Natural killer cell (primary cell): ENCODE measurements at regions not wholly inside any gene's neighbourhood (a gene's known extent, or its start where the extent isn't known, plus 50 kb on each side); places are given as distances from the start of the nearest gene placed in this dataset.

Experiments
- ATAC-seq, 3 donors: fragments of 150-1000 bp in 2 of 3; fragments of 200-7000 bp in 1 of 3; cut with Tn5 transposase; 1 replicate in 1 of 3; 2 replicates in 2 of 3; pipeline ENCODE4 v1.10.0; 2021; ENCODE audit warnings: mild to moderate bottlenecking in 2 of 3, moderate library complexity in 2 of 3
- DNase-seq, 2 donors: peaks; one replicate each; pipeline versions ENCODE4 v3.0.0 to v3.0.0-alpha.2; 2013 to 2021; ENCODE audit warnings: mixed read lengths in 1 of 2
- H3K27ac ChIP-seq: one replicate; pipeline ENCODE4 v1.5.1; 2013; ENCODE audit warnings: mild to moderate bottlenecking, low read length
- H3K27me3 ChIP-seq: one replicate; pipeline ENCODE4 v1.6.1; 2013; ENCODE audit warnings: low read length; ENCODE audit not compliant: control insufficient read depth, insufficient read depth
- H3K36me3 ChIP-seq: one replicate; pipeline ENCODE4 v1.6.1; 2013; ENCODE audit warnings: low read length; ENCODE audit not compliant: control insufficient read depth, insufficient read depth
- H3K4me1 ChIP-seq: one replicate; pipeline ENCODE4 v1.6.1; 2013; ENCODE audit warnings: low read length; ENCODE audit not compliant: control insufficient read depth, insufficient read depth
- H3K4me3 ChIP-seq: one replicate; pipeline ENCODE4 v1.5.1; 2013; ENCODE audit warnings: low read length
- H3K9me3 ChIP-seq: one replicate; pipeline ENCODE4 v1.6.1; 2013; ENCODE audit warnings: low read length; ENCODE audit not compliant: control insufficient read depth, insufficient read depth
- H3K27ac Mint-ChIP-seq, 2 donors: one replicate each; pipeline ENCODE4 v1.8.0; 2022; ENCODE audit warnings: mild to moderate bottlenecking in 2 of 2, mixed read lengths in 2 of 2, moderate library complexity in 1 of 2
- H3K27me3 Mint-ChIP-seq, 2 donors: one replicate each; pipeline ENCODE4 v1.8.0; 2022; ENCODE audit warnings: low read depth in 2 of 2, mixed read lengths in 2 of 2
- H3K36me3 Mint-ChIP-seq: one replicate; pipeline ENCODE4 v1.8.0; 2022; ENCODE audit warnings: mixed read lengths
- H3K4me1 Mint-ChIP-seq, 2 donors: one replicate each; pipeline ENCODE4 v1.8.0; 2022; ENCODE audit warnings: mixed read lengths in 2 of 2
- H3K4me3 Mint-ChIP-seq: one replicate; pipeline ENCODE4 v1.8.0; 2022; ENCODE audit warnings: mild to moderate bottlenecking, moderate library complexity, mixed read lengths
- H3K9me3 Mint-ChIP-seq, 2 donors: one replicate each; pipeline ENCODE4 v1.8.0; 2022; ENCODE audit warnings: mixed read lengths in 2 of 2
- CTCF ChIP-seq: fragments of 200-600 bp; IDR thresholded peaks from one replicate; pipeline ENCODE4 v1.8.0; 2022; ENCODE audit warnings: antibody characterized with exemption
- WGBS: methylation state at CpG from one replicate; pipeline ENCODE4 v1.1.7; 2013; ENCODE audit warnings: missing lambda C conversion rate; ENCODE audit not compliant: insufficient coverage; 5-methylcytosine and 5-hydroxymethylcytosine counted together
- intact Hi-C: fragments of 100-400 bp; cut with micrococcal nuclease; formaldehyde crosslinking; loops from one replicate; pipeline ENCODE4 v1.14.2; 2022

- Mint-ChIP-seq H3K36me3 (no peaks in the 10 kb centered on the region), H3K9me3 (peaks cover 4 to 15% of the 10 kb centered on the region in 2 donors), H3K4me1 (no peaks in the 10 kb centered on the region), H3K4me3 (no peak overlapping the region), H3K27me3 (no peaks in the 10 kb centered on the region), H3K27ac (no peak overlapping the region)
- no peak for ATAC-seq
- Histone ChIP-seq H3K27ac (no peak overlapping the region), H3K4me3 (no peak overlapping the region), H3K36me3 (no peaks in the 10 kb centered on the region), H3K9me3 (peaks cover 6% of the 10 kb centered on the region), H3K4me1 (no peaks in the 10 kb centered on the region), H3K27me3 (no peaks in the 10 kb centered on the region)
- no peak for TF ChIP-seq CTCF
- DNase-seq, result no peak
- 98% methylated on average over 4 of the region's 4 CpGs for WGBS
- intact Hi-C loops, result no loop called here
Observed at GRCh38 chr1:188122646-188123045, 1293.9 kb downstream of the PLA2G4A start.

DNA sequence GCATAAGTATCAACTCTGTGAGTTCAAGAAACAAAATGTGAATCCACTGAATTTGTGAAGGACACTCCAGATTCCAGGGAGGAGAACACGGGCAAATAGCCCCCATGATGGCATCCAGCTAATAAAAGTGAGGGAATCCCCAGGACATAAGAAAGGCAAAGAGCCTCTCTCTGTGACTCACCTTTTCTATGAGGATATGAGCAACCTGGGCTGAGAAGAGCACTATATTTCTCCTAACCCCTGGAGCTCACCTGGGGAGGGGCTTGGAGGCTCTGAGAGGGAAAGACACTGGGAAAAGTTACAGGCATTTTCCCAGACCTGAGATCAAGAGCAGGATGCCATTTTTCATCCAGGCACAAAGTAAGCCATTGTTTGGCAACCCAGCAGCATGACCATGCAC is 1298.8 kb downstream of the PLA2G4A start:
- Mint-ChIP-seq H3K4me3 (no peak overlapping the region), H3K27ac (no peak overlapping the region), H3K9me3 (peaks cover 12 to 17% of the 10 kb centered on the region in 2 donors), H3K27me3 (no peaks in the 10 kb centered on the region), H3K4me1 (no peaks in the 10 kb centered on the region), H3K36me3 (no peaks in the 10 kb centered on the region)
- Histone ChIP-seq H3K4me3 (no peak overlapping the region), H3K4me1 (no peaks in the 10 kb centered on the region), H3K36me3 (no peaks in the 10 kb centered on the region), H3K9me3 (peaks cover 7% of the 10 kb centered on the region), H3K27ac (no peak overlapping the region), H3K27me3 (no peaks in the 10 kb centered on the region)
- no peak for DNase-seq
- intact Hi-C loops, result no loop called here
- ATAC-seq, result no peak
- no peak for TF ChIP-seq CTCF
- WGBS, result 68% methylated on average over 1 of the region's 1 CpG

- WGBS, result 92% methylated on average over 3 of the region's 3 CpGs
- H3K27ac Mint-ChIP-seq, result no peak overlapping the region
- no peak for ATAC-seq
- no peak for TF ChIP-seq CTCF
- no peaks in the 10 kb centered on the region for H3K27me3 Mint-ChIP-seq
- H3K4me3 Mint-ChIP-seq, result no peak overlapping the region
- H3K27ac ChIP-seq, result no peak overlapping the region
- H3K9me3 ChIP-seq, result peaks cover 7% of the 10 kb centered on the region
- no peaks in the 10 kb centered on the region for H3K36me3 Mint-ChIP-seq
- no peaks in the 10 kb centered on the region for H3K27me3 ChIP-seq
- no peak overlapping the region for H3K4me3 ChIP-seq
- intact Hi-C loops, result no loop called here
- DNase-seq, result no peak
- H3K36me3 ChIP-seq, result no peaks in the 10 kb centered on the region
- H3K9me3 Mint-ChIP-seq, result peaks cover 11 to 17% of the 10 kb centered on the region in 2 donors
- no peaks in the 10 kb centered on the region for H3K4me1 Mint-ChIP-seq
- H3K4me1 ChIP-seq, result no peaks in the 10 kb centered on the region
Observed at GRCh38 chr1:188128761-188129160, 1300.0 kb downstream of the PLA2G4A start.
